T-helper 2 cell treated with Interferon-gamma antibody and Interleukin-4, amounts not matched to agents 100 ng/mL and 5 ng/mL, for 36 hours (primary cell): ENCODE measurements at regions not wholly inside any gene's neighbourhood (a gene's known extent, or its start where the extent isn't known, plus 50 kb on each side); places are given as distances from the start of the nearest gene placed in this dataset.

Source experiments
- intact Hi-C: fragments of 100-400 bp; cut with micrococcal nuclease; formaldehyde crosslinking; loops from one replicate; pipeline ENCODE4 v1.15.1; 2023

DNA sequence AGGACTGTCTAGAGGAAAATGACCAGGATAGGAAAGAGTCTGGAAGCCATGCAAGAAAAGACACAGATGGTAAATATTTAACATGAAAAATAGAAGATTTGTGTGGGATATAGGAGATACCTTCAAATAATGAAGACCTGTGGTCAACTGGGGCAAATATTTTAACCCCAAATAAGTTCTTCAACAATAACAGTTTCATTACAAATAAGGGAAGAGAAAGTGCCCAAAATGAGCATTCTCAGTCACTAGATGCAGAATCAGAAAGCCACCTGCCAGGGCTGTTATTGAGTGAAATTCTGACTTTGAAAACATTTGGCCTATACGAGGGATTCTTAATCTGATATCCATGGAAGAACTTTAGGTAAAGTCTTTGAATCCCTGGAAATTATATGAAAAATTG is 231.2 kb upstream of the PLEKHG7 start:
- intact Hi-C loops: no loop called here

DNA sequence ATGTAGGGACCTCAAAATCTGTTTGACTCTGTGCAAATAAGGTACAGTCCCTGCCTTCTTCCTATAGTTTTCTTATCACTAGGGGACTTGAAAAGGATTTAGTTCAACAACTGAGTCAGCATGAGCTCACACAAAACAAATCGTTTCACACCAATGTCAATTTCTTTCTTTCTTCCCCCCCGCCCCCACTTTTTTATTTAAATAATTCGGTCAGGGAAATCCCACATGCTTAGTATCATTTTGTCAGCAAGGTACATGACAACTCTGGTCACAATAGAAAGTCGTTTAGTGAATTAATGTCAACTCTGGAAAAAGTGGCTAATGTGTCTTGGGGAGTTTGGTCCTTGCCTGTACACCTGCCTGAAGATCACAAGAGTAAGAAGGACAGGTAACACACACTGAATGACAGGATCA is 232.2 kb upstream of the PLEKHG7 start:
- intact Hi-C loops: no loop called here

DNA sequence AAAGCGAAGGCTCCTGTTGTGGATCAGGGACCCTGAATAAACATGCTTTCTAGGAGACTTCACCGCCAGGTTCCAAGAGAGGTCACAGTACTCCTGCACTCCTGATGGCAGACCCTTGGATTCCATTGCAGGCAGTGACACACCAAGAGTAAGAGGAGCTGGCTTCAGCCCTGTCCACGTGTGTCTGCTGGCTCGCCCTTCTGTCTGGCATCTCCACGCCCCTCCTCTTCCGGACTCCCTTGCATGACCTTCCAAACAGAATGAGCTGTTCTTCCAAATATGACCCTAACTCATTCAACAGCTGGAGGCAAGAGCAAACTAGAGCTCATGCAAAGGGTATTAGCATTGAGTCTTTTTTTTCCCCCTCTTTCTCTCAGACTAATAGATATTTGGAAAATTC is 233.0 kb upstream of the PLEKHG7 start:
- intact Hi-C loops: no loop called here

DNA sequence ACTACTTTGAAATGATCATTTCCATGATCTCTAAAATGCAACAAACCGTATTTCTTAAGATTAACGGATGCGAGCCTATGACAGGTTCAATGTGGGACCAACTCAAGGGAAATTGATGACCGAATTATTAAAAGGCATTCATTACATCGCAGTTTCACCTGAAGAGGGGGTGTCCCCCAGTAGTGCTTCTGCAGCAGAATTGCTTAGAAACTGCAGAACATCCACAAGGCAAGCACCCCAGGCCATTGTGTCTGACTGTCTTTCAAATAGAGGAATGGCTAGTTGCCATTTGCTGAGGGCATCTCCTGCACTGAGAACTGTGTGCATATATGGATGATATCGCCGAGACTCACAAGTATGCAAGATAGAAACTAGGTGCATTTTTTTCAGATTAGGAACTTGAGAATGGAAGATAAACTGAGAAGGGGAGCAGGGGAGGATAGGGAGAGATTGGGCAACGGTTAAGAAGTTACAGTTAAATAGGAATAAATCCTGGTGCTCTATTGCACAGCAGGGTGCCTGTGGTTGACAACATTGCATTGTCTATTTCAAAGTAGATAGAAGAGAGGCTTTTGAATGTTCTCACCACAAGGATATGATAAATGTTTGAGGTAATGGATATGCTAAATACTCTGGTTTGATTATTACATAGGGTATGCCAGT is 234.3 kb upstream of the PLEKHG7 start:
- intact Hi-C loops: no loop called here

DNA sequence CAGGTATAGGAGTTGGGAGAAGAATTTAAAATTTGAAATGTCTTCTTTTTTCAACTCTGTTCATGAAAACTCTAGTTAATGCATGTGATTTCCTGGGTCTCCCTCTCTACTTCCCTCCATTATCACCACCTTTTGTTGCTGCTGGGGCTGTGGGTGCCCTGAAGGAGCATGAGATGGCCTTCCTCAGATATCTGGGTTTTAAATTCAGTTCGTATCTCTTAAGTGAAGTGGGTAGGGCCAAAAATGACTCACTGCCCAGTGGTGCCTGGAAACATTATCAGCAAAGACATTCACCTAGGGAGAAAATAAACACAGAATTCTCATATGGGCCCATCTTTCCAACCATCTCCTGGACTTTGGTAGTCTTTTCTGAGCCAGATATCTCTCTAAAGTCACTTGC is 234.9 kb upstream of the PLEKHG7 start:
- intact Hi-C loops: no loop called here

DNA sequence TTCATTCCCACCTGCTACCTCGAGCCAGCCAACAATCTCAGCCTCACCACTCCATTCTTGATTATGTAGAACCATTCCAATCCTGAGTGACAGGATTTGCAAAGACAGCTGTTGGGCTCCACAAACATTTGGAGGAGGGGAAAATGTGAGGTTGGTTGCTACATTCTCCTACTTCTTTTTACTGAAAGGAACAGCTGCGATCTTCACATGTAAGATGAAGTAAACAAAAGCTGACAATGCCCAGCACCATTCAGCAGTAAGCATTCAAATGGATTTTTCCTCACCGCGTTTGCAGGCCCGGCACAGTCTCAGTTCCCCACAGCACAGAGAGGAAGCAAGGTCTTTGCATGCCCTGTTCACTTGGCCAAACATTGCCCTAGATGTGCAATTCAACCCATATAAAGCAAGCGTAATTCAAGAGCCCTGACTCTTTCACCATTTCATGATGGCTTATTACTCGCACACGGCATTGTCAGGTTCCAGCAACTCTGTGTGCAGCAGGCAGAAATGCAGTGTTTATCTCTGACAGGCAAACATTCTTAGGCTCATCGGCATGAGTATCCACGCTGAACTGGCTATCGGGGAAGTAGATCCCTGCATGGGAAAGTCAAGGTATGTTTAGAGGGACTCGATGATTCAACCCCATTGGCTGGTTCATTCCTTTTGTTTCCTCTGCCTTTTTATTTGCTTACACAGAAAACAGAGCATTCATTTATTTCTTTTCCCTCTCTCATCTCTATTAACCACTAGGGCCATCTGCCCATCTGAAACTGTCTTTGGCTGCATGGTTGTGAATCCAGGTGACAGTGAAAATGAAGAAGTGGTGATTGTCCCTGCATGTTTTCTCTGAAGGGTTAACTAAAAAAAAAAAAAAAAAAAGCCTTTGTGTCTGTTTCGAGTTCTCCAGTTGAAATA is 236.1 kb upstream of the PLEKHG7 start:
- intact Hi-C loops: no loop called here

DNA sequence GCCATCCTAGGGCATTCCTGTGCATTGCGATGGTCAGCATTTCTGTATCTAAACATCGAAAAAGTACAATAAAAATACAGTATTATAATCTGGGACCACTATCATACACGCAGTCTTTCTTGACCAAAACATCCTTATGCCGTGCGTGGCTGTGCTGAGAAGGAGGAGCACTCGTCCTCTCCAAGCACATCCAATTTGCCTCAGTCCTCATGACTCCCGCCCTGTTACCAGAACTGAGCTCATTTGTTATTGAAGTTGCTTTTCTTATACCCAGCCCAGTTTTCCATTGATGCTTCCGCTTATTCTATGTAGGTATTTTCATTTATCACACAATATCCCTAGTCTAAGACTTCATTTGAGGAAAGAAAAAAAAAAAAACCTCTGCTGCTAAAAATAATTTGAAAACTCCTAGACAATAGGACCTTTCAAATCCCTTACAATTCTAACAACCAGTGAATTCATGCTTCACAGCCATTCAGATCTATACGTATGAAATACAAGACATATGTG is 236.9 kb upstream of the PLEKHG7 start:
- intact Hi-C loops: no loop called here

DNA sequence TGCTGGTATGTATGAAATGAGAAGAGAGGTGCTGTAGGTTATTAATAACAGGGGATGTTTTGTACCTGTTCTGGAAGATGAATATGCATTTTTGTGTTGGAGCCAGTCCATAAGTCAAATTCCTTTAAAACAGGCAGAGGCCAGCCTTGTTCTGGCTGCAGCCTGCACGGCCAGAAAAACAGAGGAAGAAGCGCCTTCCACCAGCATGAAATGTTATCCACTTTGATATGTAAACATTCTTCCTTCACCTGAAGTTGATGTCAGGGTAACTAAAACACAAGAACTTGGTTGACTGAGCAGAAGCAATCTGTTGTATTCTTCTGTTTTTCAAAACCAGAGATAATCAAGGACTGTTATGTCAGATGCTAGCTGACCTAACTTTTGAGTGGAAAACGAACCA is 237.9 kb upstream of the PLEKHG7 start:
- intact Hi-C loops: no loop called here

DNA sequence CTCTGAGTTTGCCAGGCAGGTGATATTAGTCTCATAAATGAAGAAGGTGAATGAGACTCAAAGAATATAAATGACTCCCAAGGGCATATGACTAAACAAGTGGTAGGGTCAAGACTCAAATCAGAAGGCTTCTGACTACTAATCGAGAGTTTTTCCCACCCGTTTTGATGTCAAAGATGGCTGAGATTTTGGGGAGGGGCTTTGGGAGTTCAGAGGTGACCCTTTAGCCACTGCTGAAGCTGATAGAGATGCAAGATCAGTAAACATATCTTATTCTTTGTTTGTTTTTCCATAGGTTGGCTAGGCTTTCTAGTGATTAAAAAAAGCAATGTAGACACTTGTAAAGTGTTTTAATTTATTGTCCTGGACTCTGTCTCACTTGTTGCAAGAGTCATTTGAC is 239.6 kb upstream of the PLEKHG7 start:
- intact Hi-C loops: loop anchor here (2.0 kb wide), 1 partner anchor 58 kb away; no protein-coding TSS in a partner anchor

DNA sequence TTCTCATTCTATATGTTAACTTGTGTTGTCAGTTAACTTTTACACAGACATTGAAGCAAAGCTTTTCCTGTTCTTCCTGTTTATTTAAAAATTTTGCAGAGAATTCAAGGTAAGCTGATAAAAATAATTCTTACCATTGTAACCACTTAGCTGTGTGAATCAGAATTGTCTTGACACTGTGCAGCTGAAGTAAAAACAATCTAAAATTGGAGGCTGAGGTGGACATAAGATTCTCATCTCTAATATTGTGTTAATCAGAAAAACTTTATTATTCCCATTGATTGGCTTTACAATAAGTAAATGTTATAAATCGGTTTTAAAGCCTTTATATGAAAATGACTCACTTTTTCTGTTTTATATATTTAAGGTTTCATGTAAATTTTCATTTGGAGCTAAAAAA is 240.3 kb upstream of the PLEKHG7 start:
- intact Hi-C loops: loop anchor here (2.0 kb wide), 1 partner anchor 58 kb away; no protein-coding TSS in a partner anchor

DNA sequence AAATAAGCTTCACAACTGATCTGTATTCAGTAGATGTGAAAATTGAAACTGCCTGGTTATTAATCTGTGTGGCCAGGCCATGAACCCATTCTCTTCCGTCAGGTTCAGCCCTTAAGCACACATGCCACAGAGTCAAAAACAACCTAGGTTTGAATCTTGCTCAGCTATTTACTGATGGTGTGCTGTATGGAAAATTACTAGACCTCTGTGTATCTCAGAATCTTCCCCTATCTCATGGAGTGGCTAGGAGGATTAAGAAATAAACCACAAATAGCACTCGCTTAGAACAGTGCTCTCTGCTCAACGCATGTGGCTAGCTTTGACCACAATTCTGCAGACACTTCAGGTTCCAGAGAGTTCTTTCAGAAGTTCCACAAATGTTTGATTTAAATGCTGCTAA is 240.7 kb upstream of the PLEKHG7 start:
- intact Hi-C loops: loop anchor here (2.0 kb wide), 1 partner anchor 57 kb away; no protein-coding TSS in a partner anchor

DNA sequence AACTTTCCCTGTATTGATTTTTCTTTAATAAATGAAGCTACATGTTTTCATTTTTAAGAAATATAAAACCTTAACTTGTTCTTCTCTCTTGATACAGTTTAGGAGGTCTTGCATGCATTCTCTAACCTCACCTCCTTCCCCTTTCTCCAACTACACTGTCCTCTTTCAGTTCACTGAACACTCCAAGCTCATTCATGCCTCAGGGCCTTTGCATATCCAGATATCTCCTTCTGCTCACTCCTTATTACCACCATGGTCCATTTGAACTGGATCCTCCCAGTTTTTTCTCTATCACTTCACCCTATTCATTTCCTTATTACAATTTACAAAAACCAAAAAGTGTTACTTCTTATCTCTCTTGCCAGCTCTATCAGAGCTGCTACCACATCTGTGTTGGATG is 242.9 kb upstream of the PLEKHG7 start:
- intact Hi-C loops: no loop called here

DNA sequence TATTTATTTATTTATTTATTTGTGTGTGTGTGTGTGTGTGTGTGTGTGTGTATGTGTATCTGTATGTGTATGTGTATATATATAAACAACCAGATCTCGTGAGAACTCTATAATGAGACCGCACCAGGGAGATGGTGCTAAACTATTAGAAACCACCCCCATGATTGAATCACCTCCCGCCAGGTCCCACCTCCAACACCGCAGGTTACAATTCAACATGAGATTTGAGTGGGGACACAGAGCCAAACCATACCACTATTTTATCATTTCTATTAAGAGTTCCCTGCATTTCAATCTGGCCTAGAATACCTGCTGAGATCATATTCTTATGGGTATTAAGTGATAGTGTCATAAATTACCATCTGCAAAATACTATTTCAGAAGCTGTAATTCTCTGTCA is 243.8 kb upstream of the PLEKHG7 start:
- intact Hi-C loops: no loop called here

DNA sequence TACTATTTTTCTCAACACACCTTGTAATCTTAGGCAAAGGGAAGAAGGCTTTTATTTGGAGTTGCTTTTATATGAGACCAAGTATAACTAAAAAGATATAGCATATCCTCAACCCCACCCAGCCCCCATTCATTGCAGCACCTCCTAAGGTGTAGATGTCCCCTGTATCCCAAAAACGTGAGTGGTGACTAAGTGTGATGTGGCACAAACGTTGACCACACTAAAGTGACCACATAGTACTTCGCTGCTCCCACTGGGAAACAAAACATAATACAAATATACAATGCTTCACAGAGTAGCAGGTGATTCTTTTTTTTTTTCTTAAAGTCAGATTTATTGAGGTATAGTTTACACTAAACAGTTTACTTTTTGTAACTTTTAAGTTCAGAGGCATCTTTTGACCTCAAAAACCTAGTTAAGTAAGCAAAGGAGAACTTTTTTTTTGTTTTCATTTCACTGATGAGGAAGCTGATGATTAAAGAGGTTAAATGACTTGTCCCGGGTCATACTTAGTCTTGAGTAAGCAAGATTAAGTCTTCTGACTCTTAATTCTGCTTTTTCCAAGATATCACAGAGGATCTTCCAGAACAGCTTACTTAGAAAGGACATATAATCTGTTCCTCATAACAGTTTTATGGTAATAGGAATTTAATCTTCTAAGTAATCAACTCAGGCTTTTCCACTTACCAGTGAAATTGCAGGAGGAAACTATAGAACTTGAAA is 245.2 kb upstream of the PLEKHG7 start:
- intact Hi-C loops: no loop called here

DNA sequence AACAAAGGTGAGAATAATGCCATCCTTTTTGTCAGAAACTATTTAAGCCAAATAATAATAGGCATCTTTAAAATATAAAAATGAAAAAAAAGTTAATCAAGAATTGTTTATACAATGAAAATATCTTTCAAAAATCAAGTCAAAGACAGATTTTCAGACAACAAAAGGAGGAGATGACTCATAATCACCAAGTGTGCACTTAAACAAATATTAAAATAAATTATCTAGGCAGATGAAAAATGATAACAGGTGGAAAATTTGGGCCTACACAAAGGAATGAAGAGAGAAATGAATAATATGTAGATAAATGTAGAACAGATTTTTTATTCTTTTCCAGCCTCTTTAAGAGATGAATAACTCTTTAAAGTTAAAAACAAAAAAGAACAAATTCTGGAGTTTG is 250.0 kb upstream of the PLEKHG7 start:
- intact Hi-C loops: no loop called here

DNA sequence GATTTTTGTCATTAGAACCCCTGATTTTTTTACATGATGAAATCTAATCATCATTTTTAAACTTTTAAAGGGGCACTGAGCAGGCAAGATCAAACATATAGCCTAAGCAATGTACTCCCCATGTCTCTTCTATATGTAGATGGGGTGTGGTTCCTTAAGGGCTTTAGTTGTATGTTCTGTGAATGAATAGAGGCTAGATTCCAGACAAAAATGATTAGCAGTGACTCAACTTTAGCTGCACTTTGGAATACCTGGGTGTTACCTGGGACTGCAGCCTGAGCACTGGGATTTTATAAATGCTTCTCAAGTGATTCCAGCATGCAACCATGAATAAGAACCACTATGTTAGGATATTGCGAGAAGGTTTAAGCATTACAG is 256.7 kb upstream of the PLEKHG7 start:
- intact Hi-C loops: no loop called here

DNA sequence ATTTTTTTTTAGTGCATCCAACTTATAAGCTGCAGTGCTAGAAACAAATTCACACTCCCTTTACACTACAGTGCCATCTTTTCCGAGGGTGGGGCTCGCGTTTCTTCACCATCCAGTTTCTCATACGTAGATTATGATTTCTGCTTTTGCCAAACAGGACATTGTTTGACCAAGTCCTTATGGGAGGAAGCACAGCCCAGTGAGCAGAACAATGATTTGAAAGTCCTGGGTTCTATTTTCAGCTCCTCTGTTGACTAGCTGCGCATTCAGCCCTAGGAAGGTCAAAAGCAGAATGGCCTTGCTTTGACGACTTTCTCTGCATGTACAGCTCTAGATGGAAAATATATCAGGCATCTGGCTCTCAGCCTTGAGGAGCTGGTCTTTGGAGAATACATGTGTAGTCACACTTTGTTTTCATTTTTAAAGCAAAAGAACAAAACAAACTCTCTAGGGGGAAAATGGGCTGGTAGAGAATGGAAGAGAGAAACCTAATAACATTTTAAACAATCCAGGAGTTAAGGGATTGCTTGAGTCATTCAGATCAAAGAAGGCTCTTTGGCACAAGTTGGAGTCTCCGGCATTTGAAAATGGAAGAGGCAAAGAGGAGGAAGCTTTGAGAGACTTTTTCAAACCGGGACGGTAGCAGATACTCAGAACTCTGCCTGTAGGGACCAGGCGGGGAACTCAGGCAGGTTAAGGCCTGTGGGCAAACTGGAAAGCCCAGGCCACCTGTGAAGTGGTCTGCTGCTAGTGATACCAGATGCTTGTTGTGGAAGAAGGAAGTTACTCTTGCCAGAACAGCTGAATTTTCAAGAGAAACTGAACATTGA is 257.3 kb upstream of the PLEKHG7 start:
- intact Hi-C loops: no loop called here

DNA sequence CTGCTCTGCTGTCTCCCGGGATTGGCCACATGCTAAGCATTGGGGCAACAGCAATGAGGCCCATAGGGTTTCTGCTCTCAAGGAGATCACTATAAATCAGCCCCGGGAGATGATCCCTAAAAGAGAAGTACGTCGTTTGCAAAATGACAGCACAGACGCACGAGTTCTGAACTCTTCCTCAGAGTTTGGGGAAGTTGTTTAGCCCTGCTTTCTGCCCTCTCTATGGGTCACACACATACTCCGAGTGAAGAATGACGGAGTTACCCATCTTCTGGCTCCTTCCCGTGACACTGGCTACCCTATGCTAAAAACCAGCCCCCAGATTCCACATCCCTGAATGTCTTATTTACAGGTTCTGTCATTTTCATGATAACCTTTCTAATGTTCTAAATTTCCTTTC is 258.0 kb upstream of the PLEKHG7 start:
- intact Hi-C loops: no loop called here

DNA sequence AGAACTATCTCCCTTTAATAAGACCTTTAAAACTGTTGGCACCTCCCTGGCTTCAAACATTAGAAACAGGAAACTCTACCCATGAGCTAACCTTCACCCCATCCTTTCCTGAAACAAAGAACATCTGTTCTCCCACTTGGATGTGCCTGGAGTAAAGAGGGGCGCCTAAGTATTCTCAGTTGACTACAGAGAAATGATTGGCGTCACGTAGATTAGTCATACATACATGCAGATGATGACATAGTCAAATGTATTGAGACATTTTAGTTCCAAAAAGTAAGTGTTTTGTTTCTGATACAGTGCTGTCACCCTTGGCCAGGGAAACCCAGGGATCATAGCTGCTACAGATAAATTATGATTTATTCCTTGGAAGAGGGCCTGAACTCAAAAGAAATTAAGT is 260.0 kb upstream of the PLEKHG7 start:
- intact Hi-C loops: no loop called here

DNA sequence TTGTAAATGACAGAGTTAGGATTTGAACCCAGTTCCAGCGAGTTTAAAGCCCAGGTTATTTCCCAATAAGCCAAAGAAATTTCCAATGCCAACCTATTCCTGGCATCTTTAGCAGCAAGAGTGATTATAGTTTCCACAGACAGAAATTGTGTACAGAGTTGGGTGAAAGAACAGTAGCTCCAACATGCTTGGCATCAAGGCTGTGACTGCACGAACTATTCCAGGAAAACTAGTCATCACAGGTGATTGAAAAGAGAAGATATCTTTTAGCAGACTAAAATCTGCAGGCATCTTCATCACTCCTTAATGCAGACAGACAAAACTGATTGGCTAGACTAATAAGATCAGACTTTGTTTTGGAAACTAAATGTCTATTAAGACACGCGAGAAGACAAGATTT is 262.7 kb upstream of the PLEKHG7 start:
- intact Hi-C loops: no loop called here

DNA sequence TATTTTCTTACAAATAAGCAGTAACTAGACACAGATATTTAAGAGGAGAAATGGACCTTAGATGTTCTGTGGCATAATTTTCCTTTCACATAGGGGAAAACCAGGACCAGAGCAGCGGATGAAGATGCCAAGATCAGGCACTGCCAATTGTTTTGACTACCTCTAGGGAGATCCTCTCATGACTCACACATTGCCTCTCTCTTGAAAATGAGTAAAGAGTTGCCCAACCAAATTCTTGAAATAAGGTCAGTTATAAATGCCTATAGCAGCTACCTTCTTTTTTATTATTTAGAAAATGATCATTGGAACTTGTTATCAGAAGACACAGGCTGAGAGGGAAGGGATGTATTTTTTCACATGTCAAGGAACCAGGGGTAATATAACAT is 263.4 kb upstream of the PLEKHG7 start:
- intact Hi-C loops: no loop called here
